Uterus (tissue), 2 donors: ENCODE measurements at regions not wholly inside any gene's neighbourhood (a gene's known extent, or its start where the extent isn't known, plus 50 kb on each side); places are given as distances from the start of the nearest gene placed in this dataset.

Source experiments
- CTCF ChIP-seq, 4 experiments: fragments of 200-600 bp in 2 of 4; fragments of 450-650 bp in 2 of 4; sonication (generic) in 2 of 4; IDR thresholded peaks; one replicate each; pipeline ENCODE4 v1.5.1; 2016 to 2019; ENCODE audit warnings: antibody characterized with exemption in 4 of 4, mild to moderate bottlenecking in 2 of 4, moderate library complexity in 1 of 4
- POLR2A ChIP-seq, 2 donors: fragments of 450-650 bp; IDR thresholded peaks; one replicate each; pipeline ENCODE4 v1.6.1; 2016; ENCODE audit warnings: antibody characterized with exemption in 2 of 2, mild to moderate bottlenecking in 1 of 2, moderate library complexity in 1 of 2

- TF ChIP-seq CTCF (IDR thresholded peaks at IDR 0.05) (no peak), POLR2A (IDR thresholded peaks at IDR 0.05) (no peak)
These were observed 50.0 kb upstream of the POGK start for GRCh38 chr1:166789286-166789685.
